H1 (cell line): ENCODE measurements at regions not wholly inside any gene's neighbourhood (a gene's known extent, or its start where the extent isn't known, plus 50 kb on each side); places are given as distances from the start of the nearest gene placed in this dataset.

Experiments
- E2F6 ChIP-seq: IDR thresholded peaks from 2 replicates; pipeline ENCODE4 v1.6.1; 2012; ENCODE audit warnings: inconsistent platforms
- EGR1 ChIP-seq: IDR thresholded peaks from 2 replicates; pipeline ENCODE4 v1.6.1; 2011; ENCODE audit warnings: low read depth, low read length, borderline replicate concordance
- EZH2 ChIP-seq: fragments of 200-600 bp; sonication (generic); IDR thresholded peaks from 2 replicates; pipeline ENCODE4 v1.7.1; 2012; ENCODE audit warnings: low read depth, mild to moderate bottlenecking, moderate library complexity, low read length, inconsistent platforms; ENCODE audit not compliant: severe bottlenecking
- SAP30 ChIP-seq: fragments of 300-600 bp; sonication (generic); IDR thresholded peaks from 2 replicates; pipeline ENCODE4 v1.7.1; 2012; ENCODE audit warnings: low read length, moderate library complexity, mild to moderate bottlenecking, inconsistent platforms; ENCODE audit not compliant: insufficient read depth, insufficient replicate concordance
- SP4 ChIP-seq: IDR thresholded peaks from 2 replicates; pipeline ENCODE4 v1.6.1; 2012; ENCODE audit warnings: low read length, inconsistent platforms
- SRF ChIP-seq: IDR thresholded peaks from 2 replicates; pipeline ENCODE4 v1.6.1; 2011; ENCODE audit warnings: mild to moderate bottlenecking, low read depth, low read length, moderate library complexity
- TAF1 ChIP-seq: IDR thresholded peaks from 2 replicates; pipeline ENCODE4 v1.6.1; 2011; ENCODE audit warnings: mild to moderate bottlenecking, low read depth, low read length

DNA sequence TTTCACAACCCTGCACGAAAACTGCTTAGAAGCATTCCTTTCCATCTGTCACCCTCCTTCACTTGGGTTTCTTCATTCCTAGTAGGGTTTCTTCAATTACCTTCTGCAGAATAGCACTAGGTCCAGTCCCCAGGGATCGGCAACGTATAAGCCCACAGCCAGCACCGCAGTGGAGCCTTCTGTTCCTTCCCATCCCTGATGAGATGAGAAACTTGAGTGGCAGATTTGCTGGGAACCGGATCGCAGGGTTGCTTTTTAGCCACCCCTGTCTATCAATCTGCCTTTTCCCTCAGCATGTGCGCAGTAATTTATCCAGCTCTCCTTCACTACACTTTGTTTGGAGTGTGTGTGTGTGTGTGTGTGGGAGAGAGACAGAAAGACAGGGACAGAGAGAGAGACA is 94.2 kb downstream of the CD8B2 start (continued):
- TF ChIP-seq E2F6 (no peak), TAF1 (no peak), EGR1 (no peak), SAP30 (no peak), SP4 (no peak), SRF (no peak), EZH2 (no peak)
- TF ChIP-seq, all 59 proteins: peak for 0
